SK-N-SH treated with all-trans-retinoic acid at 6 μM for 48 hours (cell line): ENCODE measurements at regions not wholly inside any gene's neighbourhood (a gene's known extent, or its start where the extent isn't known, plus 50 kb on each side); places are given as distances from the start of the nearest gene placed in this dataset.

Experiments
- BACH2 ChIP-seq: fragments of 250-450 bp; sonication (Bioruptor Pico); IDR thresholded peaks from 2 replicates; pipeline ENCODE4 v1.9.0; 2021; ENCODE audit warnings: mild to moderate bottlenecking, borderline replicate concordance
- CSDC2 ChIP-seq: fragments of 250-450 bp; sonication (Bioruptor Pico); IDR thresholded peaks from 2 replicates; pipeline ENCODE4 v1.5.0; 2020; ENCODE audit warnings: mild to moderate bottlenecking, moderate library complexity
- TOX ChIP-seq: fragments of 250-450 bp; sonication (Bioruptor Pico); IDR thresholded peaks from 2 replicates; pipeline ENCODE4 v1.8.0; 2021; ENCODE audit warnings: mild to moderate bottlenecking, moderate library complexity, borderline replicate concordance
- ZC3H10 ChIP-seq: fragments of 250-450 bp; sonication (Bioruptor Pico); IDR thresholded peaks from 2 replicates; pipeline ENCODE4 v1.5.1; 2021; ENCODE audit warnings: mild to moderate bottlenecking, moderate library complexity
- ZFP30 ChIP-seq: fragments of 450-650 bp; formaldehyde crosslinking; IDR thresholded peaks from 2 replicates; pipeline ENCODE4 v1.5.0; 2022; ENCODE audit warnings: mild to moderate bottlenecking, moderate library complexity
- TF ChIP-seq, protein P1 (sequence below): fragments of 250-450 bp; sonication (Bioruptor Pico); IDR thresholded peaks from 2 replicates; pipeline ENCODE4 v1.8.0; 2020; ENCODE audit warnings: mild to moderate bottlenecking, moderate library complexity, borderline replicate concordance

DNA sequence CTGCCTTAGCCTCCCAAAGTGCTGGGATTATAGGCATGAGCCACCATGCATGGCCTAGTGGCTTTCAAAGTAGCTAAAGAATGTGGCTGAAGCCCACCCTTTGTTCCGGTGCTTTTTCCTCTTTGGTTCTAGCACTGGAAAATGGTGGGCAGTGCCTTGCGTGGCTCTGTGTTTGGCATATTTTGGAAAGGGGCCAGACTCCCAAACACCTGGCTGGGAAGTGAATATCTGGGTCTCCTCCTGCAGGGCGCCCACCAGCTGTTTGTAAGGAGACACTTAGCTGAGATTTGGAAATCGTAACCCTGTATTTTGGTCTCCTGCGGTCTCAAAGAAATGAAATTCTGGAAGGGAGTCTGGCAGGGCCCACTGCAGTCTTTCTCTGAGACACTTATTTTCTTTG lies 336.4 kb downstream of the IL20RB start:
- TF ChIP-seq TOX (CRISPR knock-in tag), result no peak
- TF ChIP-seq, protein P1, sequence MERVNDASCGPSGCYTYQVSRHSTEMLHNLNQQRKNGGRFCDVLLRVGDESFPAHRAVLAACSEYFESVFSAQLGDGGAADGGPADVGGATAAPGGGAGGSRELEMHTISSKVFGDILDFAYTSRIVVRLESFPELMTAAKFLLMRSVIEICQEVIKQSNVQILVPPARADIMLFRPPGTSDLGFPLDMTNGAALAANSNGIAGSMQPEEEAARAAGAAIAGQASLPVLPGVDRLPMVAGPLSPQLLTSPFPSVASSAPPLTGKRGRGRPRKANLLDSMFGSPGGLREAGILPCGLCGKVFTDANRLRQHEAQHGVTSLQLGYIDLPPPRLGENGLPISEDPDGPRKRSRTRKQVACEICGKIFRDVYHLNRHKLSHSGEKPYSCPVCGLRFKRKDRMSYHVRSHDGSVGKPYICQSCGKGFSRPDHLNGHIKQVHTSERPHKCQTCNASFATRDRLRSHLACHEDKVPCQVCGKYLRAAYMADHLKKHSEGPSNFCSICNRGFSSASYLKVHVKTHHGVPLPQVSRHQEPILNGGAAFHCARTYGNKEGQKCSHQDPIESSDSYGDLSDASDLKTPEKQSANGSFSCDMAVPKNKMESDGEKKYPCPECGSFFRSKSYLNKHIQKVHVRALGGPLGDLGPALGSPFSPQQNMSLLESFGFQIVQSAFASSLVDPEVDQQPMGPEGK (CRISPR knock-in tag), result no peak
- TF ChIP-seq ZFP30 (CRISPR knock-in tag), result no peak
- no peak for TF ChIP-seq CSDC2
- no peak for TF ChIP-seq ZC3H10
- TF ChIP-seq BACH2, result no peak
